GM18499 (cell line): ENCODE measurements at regions not wholly inside any gene's neighbourhood (a gene's known extent, or its start where the extent isn't known, plus 50 kb on each side); places are given as distances from the start of the nearest gene placed in this dataset.
"Not testable (repeated sequence)": the region's sequence is repeated elsewhere in the genome, so short reads cannot be mapped to it uniquely, and the experiment has no call there.

Experiments
- ATAC-seq: cut with Tn5 transposase; IDR thresholded peaks from one replicate; pipeline ENCODE4 v1.9.1; 2021; ENCODE audit warnings: moderate number of reproducible peaks; ENCODE audit not compliant: insufficient read depth, unreplicated experiment

DNA sequence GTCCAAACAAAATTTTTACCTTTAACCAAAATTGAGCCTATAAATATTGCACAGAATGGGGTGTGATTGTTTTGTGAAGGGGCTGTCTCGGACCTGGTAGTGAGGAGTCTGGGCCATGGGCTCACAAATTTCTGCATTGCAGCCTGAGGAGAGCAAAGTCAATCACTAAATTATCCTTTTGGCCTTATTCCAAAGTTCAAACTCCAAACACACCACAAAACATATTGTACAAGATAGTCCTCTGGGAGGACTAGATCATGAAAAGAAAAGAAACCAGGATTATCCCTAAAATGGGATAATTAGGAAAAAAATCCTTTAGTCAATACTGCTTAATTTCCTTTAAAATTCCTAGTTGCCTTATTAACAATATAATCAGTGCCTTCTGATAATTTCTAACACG, 115.5 kb downstream of the BUB3 start:
- no peak for ATAC-seq

DNA sequence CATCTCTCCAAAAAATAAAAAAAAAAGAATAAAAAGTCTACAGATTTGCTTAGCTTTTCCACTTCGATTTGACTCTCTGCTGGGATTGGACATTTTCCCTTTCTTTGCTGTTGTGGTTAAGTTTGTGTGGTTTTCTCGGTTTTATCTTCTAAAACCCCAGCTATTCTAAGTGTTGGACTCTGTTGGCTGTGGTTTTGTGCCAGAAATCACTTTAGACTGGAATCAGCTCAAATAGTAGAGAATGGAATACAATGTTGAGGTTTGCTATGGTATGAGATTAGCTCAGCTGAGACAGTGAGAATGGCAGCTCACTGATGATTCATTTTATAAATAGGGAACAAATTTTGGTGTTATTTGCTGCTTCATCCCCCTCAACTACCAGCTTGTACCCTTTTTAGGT, 116.0 kb downstream of the BUB3 start:
- ATAC-seq = no peak

DNA sequence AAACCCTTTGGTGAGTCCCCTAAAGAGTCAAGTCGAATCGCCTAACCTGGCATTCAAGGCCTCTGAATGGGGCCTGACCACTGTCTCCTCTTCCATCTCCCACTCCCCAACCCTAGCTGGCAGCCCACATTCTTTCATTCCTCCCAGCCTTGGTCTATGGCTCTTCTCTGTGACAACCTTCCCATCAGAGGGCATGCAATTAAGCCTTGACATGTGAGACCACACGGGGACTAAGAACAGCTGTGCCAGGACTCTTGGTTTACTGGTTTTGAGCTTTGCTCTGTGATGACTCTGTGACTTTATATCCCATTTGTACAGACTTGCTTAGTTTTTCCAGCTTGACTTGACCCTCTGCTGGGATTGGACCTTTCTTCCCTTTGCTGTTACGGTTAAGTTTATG, 116.6 kb downstream of the BUB3 start:
- ATAC-seq = no peak

DNA sequence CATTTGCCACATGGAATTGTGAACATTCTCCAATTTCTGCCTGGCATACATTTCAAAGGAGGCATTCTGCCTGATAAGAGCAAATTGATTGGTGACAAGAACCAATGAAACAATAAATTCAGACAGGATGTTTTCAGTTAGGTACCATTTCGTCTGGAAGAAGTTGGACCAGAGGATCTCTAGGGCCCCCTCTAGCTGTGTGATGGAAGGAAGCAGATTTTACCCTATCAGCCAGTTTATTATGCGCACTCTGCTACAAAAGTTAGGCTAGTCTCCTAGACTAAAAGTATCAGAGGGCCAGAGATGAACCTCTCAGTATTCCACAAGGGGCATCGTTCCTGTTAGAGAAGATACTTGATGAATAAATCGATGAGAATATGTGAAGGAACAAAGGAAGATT, 118.0 kb downstream of the BUB3 start:
- no peak for ATAC-seq

DNA sequence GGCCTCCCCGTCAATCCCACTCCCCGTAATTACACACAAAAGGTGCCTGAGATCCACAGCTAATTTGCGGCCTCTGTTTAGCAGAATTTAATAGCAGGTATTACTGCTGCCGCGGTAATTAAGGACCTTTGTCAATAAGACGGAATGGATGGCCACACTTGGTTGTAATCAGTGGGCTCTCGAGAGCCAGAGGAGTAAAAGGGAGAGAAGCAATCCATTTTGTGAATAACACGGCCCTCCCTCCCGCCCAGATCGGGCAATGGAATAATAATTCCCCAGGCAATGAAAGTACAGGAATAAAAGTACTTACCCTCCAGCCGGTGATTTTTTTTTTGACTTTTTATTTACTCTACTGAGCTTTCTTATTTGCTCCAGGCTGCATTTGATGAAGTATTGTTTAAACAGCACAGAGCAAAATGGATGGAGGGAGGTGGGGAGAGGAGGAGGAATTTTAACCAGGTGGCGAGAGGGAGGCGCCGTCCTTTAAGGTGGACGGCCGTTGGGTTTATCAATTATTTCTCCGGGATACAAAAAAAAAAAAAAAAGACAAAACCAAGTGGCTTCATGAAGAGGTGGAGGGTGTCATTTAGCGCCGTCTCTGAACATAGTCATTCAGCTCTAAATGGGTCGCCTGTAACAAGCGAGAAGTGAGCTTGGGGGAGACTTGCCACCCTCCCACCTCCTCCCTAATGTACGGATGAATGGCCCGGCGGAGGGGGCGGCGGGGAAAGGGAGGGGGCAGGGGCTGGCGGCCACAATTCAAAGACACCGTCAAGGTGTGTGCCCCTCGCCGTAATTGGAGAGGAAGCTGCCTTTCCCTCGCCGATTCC, 120.3 kb downstream of the BUB3 start:
- ATAC-seq = no peak

DNA sequence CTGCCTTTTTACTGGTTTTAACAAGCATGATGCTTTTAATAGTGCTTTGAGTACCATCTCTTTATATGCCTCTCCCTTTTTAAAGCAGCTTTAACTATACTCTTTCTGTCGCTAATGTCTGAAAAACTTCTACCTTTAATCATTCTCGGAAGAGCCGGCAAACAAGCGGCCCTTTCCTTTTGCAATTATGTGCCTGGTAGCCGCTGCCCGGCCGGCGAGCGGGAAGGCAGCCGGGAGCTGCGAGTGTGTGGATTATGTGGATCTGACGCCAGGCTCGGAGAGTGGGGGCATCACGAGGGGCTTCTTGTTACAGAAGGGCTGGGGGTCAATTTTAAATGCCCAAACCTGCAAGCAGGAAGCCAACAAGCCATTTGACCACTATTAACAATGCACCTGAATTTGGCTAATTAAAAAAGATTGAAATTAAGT, 120.9 kb downstream of the BUB3 start:
- ATAC-seq = no peak

DNA sequence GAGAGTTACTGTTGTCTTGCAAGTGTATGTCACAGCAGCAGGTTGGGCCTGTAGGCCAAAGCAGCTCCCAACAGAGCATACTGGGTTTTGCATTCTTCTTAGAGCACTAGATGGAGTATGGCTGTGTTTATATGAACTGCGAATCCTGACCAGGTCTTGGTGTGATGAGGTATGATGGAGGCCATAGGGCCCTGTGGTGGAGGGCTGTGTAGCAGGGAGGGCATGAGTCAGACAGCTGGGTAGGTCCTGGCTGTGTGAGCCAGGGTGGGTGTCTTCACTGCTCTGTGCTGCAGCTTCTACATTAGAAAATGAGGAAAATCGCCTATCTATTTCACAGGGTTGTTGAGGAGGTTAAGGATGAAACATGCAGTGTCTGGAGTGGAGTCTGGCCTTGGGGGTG, 124.2 kb downstream of the BUB3 start:
- ATAC-seq = no peak

DNA sequence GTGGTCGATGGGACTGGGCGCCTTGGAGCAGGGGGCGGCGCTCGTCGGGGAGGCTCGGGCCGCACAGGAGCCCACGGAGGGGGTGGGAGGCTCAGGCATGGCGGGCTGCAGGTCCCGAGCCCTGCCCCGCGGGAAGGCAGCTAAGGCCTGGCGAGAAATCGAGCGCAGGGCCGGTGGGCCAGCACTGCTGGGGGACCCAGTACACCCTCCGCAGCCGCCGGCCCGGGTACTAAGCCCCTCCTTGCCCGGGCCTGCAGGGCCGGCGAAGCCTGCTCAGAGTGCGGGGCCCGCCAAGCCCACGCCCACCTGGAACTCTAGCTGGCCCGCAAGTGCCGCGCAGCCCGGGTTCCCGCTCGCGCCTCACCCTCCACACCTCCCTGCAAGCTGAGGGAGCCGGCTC, 129.2 kb downstream of the BUB3 start:
- not testable (repeated sequence) for ATAC-seq

DNA sequence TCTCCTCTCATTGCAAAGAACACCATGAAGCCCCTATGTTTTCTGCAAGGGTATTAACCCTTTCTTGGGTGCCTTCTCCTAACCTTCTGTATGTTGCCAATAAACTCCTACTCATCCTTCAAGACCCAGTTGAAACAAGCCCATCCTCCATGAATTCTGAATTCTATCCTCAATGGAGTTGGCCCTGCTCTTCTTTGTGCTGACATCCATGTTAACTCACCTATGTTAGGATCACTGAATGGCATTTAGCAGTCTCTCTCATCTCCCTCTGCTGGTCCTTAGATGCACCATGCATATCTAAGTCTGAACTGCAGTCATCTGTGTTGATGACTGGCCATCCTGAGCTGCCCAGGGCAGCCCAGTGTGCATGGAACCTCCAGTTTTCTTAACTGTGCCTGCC, 129.8 kb downstream of the BUB3 start:
- ATAC-seq = no peak

DNA sequence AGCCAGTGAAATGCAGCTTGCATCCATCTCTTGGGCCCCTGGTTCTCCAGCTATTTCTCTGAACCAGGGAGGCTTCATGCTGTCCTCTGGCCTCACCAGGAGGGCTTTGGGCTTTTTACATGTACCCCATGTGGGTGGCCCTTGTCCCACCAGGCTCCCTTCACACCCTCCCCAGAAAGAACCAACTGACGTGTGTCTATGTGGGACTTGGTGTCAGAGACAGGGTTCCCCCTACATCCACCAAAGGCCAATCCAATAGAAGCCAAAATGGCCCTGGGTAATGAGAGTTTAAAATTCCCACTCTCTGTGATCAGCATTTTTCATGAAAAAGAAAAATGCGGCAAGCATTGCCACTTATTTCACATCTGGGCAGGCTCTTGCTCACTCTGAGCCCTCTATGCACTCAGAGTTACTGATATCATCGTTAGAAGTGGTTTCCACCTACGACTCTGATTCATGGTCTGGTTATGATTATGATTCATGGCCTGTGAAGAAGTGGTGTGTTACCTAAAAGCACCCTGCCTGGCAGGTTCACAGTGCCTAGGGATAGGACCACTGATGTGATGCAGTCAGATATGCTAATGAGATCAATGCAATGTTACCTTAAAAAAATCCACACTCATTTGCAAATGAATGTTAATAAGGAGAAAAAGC, 133.5 kb downstream of the BUB3 start:
- ATAC-seq = no peak

DNA sequence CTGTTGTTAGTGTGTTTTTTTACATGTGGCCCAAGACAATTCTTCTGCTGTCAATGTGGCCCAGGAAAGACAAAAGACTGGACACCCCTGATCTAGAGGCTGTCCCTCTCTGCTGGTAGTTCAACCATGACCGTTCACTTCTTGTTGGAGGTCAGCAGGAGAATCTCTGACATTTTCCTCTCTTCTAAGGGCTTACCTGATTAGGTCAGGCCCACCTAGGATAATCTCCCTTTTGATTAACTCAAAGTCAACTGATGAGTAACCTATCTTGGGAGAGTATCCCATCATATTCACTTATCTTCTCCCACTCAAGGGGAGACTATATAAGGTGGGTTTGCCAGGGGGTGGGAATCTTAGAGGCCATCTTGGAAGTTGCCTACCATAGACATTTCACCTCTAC, 135.2 kb downstream of the BUB3 start:
- no peak for ATAC-seq

DNA sequence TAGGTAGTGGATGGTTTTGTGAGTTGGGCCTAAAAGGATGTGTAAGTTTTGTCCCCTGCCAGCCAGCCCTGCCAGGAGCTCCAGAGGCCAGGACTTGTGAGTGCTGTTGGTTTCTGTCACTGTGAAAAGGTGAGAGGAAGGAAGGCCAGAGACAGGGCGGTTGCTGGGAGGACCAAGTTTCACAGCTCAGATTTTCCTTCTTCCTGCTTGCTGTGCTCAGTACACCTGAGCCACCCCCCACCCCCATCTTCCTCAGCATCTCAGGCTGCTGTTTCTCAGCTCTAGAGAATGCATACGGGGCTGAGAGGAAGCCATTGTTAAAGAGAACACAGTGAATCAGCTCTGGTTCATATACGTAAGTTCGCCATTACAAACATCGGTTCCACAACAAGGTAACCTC, 139.9 kb downstream of the BUB3 start:
- ATAC-seq = no peak

DNA sequence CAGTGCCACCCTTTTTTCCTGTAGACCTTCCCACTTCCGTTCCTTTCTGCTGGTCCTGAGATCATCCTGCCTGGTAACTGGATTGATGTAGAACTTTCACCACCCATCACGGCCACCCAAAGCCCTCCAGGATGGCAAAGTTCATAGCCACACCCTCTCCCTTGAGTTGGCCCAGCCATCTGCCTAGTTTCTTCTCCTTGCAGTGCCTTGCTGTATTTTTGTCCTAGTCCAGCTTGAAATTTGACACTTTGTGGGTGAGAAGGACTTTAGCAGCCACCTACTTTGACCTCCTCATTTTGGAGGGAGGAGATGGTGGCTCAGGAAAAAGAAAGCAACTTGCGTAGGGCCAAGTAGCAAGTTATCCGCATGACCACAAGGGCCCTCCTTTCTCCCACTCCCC, 140.7 kb downstream of the BUB3 start:
- no peak for ATAC-seq

DNA sequence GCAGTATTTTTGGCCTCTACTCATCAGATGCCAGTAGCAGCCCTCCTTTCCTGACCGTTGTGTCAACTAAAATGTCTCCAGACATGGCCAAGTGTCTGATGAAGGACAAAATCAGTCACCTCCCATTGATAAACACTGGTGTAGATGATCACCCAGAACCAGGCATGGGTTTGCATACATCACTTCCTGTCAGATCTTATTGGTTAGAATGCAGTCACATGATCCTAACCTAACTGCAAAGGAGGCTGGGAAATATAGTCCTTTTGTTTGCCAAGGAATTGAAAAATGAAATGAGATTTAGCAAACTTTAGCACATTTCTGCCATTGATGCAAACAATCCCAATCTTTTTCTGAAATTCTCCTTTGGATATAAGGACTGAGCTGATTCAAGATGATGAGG, 141.4 kb downstream of the BUB3 start:
- ATAC-seq = no peak

DNA sequence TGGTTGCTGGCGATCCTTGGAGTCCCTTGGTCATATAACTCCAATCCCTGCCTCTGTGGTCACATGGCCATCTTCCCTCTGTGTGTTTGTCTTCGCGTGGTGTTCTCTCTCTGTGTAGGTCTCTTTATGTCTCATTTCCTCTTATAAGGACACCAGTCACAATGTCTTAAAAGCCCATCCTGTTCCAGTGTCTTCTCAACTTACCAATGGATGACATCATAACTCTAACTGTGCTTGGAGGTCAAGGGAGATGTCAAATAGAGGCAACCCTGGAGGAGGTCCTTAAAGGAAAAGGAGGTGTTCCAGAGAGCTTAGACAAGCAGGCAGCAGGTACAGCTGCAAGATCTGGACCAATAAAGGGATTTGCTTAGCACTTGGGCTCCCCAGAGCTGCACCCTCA, 143.0 kb downstream of the BUB3 start:
- no peak for ATAC-seq

DNA sequence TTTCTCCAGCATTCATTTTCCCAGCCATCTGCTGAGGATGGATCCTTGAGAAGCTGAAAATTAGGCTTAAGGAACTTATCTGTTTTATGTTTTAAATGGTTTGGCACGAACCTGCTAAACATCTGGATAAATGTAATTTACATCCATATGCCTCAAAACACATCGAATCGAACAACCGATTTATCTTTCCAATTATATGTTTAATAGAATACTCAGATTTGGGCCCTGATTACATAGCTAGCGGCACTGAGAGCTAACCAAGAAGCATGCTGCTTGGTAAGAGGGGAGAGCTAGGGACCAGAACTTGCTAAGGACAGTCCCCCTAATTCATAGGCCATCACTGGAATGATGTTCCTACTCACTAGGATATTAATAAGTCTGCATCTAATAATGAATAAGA, 144.4 kb downstream of the BUB3 start:
- no peak for ATAC-seq

DNA sequence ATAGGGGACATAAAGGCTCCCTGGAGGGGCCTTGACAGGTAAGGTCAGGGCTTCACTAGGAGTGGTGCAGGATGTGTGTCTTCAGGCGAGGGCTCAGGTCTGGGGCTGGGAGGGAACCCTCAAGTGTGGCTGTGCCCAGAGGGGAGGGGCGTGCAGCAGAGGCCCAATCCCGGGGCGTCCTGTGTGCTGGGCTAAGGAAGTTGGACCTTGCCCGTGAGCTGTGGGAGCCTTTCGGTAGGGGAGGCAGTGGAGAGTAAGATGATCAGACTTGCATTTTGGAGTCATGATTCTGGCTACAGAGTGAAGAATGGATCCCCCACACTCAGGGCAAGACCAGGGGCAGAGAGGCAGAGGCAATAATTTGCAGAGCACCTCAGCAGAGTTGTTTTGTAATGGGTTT, 145.4 kb downstream of the BUB3 start:
- no peak for ATAC-seq

DNA sequence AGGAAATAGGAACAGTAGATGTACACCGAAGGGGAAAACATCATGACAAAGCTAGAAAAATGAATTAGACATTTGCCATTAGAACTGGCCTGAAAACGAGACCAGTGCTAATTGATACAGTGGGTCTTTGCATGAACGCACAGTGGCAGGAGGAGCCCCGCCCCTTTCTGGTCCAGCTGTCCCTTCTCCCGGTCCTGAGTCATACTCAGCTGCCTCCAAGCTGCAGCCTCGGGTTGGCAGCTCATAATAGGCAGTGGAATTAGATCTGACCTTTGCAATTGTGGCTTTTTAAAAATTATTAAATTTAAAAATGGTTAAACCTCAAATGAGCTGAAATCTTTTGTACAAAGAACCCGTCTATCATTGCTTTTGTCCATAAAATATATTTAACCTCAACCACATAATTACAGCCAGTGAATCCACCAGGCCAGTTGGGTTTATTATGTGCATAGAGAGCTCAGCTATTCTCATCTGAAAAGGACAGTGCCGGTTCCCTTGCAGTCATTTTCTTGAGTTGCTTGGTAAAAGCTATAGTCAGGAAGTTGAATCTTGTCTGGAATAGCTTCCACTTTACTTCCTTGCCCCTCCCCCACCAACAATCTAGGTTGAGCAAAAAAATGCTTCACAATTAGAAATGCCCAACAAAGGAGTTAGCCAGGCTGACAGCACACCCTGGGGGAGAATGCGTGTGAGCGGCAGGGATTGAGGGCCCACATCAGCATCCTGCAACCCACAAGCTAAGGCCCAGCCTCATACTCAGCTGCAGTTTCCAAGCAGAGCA, 147.1 kb downstream of the BUB3 start:
- no peak for ATAC-seq

DNA sequence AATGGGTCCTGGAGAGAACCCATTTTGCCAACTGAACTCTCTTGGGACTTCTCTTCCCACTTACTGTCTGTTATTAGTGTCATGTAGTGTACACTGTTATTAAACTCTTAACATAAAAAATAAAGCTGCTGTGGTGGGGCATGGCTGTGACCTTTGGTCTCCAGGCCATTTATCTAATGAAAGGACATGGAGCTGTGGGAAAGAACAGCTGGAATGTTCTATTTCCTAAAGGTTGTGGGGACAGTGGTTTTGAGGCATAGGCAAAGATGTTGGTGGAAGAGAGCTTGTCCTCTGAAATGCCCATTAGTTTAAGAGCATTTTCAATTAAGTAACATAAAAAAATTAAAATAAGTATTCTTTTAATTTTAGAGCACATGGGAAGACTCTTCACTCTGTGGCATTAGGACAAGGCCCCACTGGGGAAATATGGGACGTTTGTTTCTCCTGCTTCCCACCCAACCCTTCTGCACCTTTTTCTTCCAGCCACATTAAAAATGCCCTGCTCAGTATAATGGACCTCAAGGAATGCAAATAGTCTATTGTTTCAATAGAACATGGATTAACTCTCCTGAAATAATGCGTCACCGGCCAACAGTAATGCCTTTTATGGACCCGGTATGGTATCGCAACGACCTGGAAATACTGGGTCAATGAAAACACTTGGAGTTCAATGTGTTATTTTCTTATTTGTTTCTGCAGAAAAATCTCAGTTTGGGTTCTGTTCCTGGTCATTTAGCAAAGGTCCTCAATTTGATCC, 149.6 kb downstream of the BUB3 start:
- ATAC-seq = no peak

DNA sequence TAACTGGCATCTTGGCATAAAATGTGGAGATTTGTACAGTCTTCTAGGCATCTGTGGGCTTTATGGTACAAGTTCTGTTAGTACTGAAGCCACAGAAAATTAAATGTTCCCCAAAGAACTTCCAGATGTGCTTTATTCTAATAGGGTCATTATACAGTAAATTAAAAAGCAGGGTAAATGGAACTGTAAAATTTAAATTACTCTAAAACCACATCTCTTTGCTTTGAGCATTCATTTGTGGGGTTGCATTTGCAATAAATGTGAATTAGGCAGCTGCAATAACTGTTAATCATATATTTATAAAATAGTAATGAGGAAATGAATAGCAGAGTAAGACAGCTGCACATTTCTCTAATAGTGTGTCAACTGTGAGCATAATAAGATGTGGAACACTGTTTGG, 151.5 kb downstream of the BUB3 start:
- no peak for ATAC-seq

DNA sequence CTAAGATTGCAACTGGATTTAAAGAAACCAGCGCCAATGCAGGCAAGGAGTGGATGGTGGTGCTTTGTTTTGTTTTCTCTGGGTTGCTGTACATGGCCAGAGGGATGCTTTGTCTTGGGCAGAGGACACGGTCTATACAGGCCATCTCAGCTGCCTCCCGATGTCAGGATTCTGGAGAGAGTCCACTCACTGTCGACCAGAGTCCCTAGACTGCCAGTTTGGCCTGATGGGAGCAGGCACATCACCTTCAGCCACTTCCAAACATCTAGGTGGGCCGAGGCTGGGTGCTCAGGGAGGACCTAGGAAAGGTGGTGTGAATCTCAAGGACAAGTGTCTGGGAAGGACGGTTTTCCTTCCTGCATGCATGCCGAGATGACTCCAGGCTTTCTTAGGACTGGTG, 152.1 kb downstream of the BUB3 start:
- ATAC-seq = no peak
